ENCODE measurements at regions not wholly inside any gene's neighbourhood (a gene's known extent, or its start where the extent isn't known, plus 50 kb on each side); places are given as distances from the start of the nearest gene placed in this dataset.

- TF ChIP-seq EP300 (IDR thresholded peaks at IDR 0.05; ENCODE audit: borderline replicate concordance) = no peak
- TF ChIP-seq YY1 (IDR thresholded peaks at IDR 0.05; ENCODE audit: low read depth) = no peak
- no peak for TF ChIP-seq TEAD4 (IDR thresholded peaks at IDR 0.05)
- no peak for TF ChIP-seq RAD21 (IDR thresholded peaks at IDR 0.05; ENCODE audit: low read depth)
- TF ChIP-seq CREB1 (IDR thresholded peaks at IDR 0.05; ENCODE audit: low read depth) = no peak
- no peak for TF ChIP-seq EGR1 (IDR thresholded peaks at IDR 0.05)
- no peak for TF ChIP-seq REST (IDR thresholded peaks at IDR 0.05; ENCODE audit: low read depth)
- TF ChIP-seq TAF1 (IDR thresholded peaks at IDR 0.05; ENCODE audit: low read depth) = no peak
- no peak for TF ChIP-seq FOXM1 (IDR thresholded peaks at IDR 0.05; ENCODE audit: borderline replicate concordance, low read depth)
- TF ChIP-seq USF1 (IDR thresholded peaks at IDR 0.05) = no peak
- no peak for TF ChIP-seq ZBTB7A (IDR thresholded peaks at IDR 0.05; ENCODE audit: low read depth)
- no peak for TF ChIP-seq CEBPB (IDR thresholded peaks at IDR 0.05)
- no peak for TF ChIP-seq MAX (IDR thresholded peaks at IDR 0.05)
Observed at GRCh38 chr5:28737682-28738081, 1699.3 kb upstream of the CDH9 start.

Data from Ishikawa (cell line).